ENCODE measurements at regions not wholly inside any gene's neighbourhood (a gene's known extent, or its start where the extent isn't known, plus 50 kb on each side); places are given as distances from the start of the nearest gene placed in this dataset.

- H3K27ac ChIP-seq = peak overlapping the region; percentile 17
- peaks cover 8% of the 10 kb centered on the region for H3K4me1 ChIP-seq (ENCODE audit: insufficient read depth)
- H3K36me3 ChIP-seq (replicated peaks; ENCODE audit: insufficient read depth, low read depth) = no peaks in the 10 kb centered on the region
- H2AFZ ChIP-seq = peak overlapping the region; percentile 29
- H4K20me1 ChIP-seq (ENCODE audit: insufficient read depth, poor library complexity, severe bottlenecking) = no peaks in the 10 kb centered on the region
- H3K4me3 ChIP-seq = no peak overlapping the region
- H3K27me3 ChIP-seq = no peaks in the 10 kb centered on the region
- H3K9me3 ChIP-seq (ENCODE audit: low read depth) = no peaks in the 10 kb centered on the region
- 23% methylated on average over 10 of the region's 10 CpGs for WGBS (ENCODE audit: low lambda C conversion rate, missing lambda C conversion rate)
- H3K9me2 ChIP-seq (replicated peaks; ENCODE audit: insufficient read depth) = no peaks in the 10 kb centered on the region
- H3K79me2 ChIP-seq = no peaks in the 10 kb centered on the region
- peak; percentile 40 for DNase-seq (ENCODE audit: low spot score)
- no peak for TF ChIP-seq EZH2 (IDR thresholded peaks at IDR 0.05; ENCODE audit: borderline replicate concordance)
- TF ChIP-seq, protein P1, sequence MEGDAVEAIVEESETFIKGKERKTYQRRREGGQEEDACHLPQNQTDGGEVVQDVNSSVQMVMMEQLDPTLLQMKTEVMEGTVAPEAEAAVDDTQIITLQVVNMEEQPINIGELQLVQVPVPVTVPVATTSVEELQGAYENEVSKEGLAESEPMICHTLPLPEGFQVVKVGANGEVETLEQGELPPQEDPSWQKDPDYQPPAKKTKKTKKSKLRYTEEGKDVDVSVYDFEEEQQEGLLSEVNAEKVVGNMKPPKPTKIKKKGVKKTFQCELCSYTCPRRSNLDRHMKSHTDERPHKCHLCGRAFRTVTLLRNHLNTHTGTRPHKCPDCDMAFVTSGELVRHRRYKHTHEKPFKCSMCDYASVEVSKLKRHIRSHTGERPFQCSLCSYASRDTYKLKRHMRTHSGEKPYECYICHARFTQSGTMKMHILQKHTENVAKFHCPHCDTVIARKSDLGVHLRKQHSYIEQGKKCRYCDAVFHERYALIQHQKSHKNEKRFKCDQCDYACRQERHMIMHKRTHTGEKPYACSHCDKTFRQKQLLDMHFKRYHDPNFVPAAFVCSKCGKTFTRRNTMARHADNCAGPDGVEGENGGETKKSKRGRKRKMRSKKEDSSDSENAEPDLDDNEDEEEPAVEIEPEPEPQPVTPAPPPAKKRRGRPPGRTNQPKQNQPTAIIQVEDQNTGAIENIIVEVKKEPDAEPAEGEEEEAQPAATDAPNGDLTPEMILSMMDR (IDR thresholded peaks at IDR 0.05; ENCODE audit: poor library complexity) = peak; percentile 19
- H3K4me2 ChIP-seq = peak overlapping the region; percentile 31
Measured at GRCh38 chr10:76778914-76779795, 858.5 kb downstream of the KCNMA1 start.

GRCh38 chr10:76774987-76775603 lies 862.5 kb downstream of the KCNMA1 start:
- Histone ChIP-seq H3K36me3 (replicated peaks; ENCODE audit: insufficient read depth, low read depth) (no peaks in the 10 kb centered on the region), H3K9me2 (replicated peaks; ENCODE audit: insufficient read depth) (no peaks in the 10 kb centered on the region), H3K9me3 (ENCODE audit: low read depth) (no peaks in the 10 kb centered on the region), H3K4me2 (no peak overlapping the region), H2AFZ (no peak overlapping the region), H3K4me3 (no peak overlapping the region), H4K20me1 (ENCODE audit: insufficient read depth, poor library complexity, severe bottlenecking) (no peaks in the 10 kb centered on the region), H3K27ac (no peak overlapping the region), H3K79me2 (no peaks in the 10 kb centered on the region), H3K4me1 (ENCODE audit: insufficient read depth) (peaks cover 8% of the 10 kb centered on the region), H3K27me3 (no peaks in the 10 kb centered on the region)
- 92% methylated on average over 4 of the region's 4 CpGs for WGBS (ENCODE audit: low lambda C conversion rate, missing lambda C conversion rate)
- DNase-seq (ENCODE audit: low spot score) = no peak
- TF ChIP-seq EZH2 (IDR thresholded peaks at IDR 0.05; ENCODE audit: borderline replicate concordance) (no peak), EZH2phosphoT487 (IDR thresholded peaks at IDR 0.05; ENCODE audit: low read depth, severe bottlenecking, unreplicated experiment) (no peak)
- TF ChIP-seq, protein P1 (IDR thresholded peaks at IDR 0.05; ENCODE audit: poor library complexity) = no peak

GRCh38 chr10:76769582-76769981 lies 868.0 kb downstream of the KCNMA1 start:
- Histone ChIP-seq H3K4me1 (ENCODE audit: insufficient read depth) (no peaks in the 10 kb centered on the region), H4K20me1 (ENCODE audit: insufficient read depth, poor library complexity, severe bottlenecking) (no peaks in the 10 kb centered on the region), H3K27ac (no peak overlapping the region), H3K4me2 (no peak overlapping the region), H3K36me3 (replicated peaks; ENCODE audit: insufficient read depth, low read depth) (no peaks in the 10 kb centered on the region), H3K79me2 (no peaks in the 10 kb centered on the region), H2AFZ (no peak overlapping the region), H3K9me3 (ENCODE audit: low read depth) (no peaks in the 10 kb centered on the region), H3K27me3 (no peaks in the 10 kb centered on the region), H3K4me3 (no peak overlapping the region), H3K9me2 (replicated peaks; ENCODE audit: insufficient read depth) (no peaks in the 10 kb centered on the region)
- no peak for DNase-seq (ENCODE audit: low spot score)
- TF ChIP-seq, protein P1 (IDR thresholded peaks at IDR 0.05; ENCODE audit: poor library complexity) = no peak
- TF ChIP-seq EZH2 (IDR thresholded peaks at IDR 0.05; ENCODE audit: borderline replicate concordance) (no peak), EZH2phosphoT487 (IDR thresholded peaks at IDR 0.05; ENCODE audit: low read depth, severe bottlenecking, unreplicated experiment) (no peak)
